CD14-positive monocyte (primary cell): ENCODE measurements at regions not wholly inside any gene's neighbourhood (a gene's known extent, or its start where the extent isn't known, plus 50 kb on each side); places are given as distances from the start of the nearest gene placed in this dataset.
A peak's percentile ranks its signal among the peaks of the same experiment; 100 is the strongest.

ENCODE experiments used
- DNase-seq, 3 donors: peaks; one replicate each; pipeline ENCODE4 v3.0.0-alpha.2; 2011 to 2022
- H2AFZ ChIP-seq: 2 replicates; pipeline ENCODE4 v1.6.0; 2012; ENCODE audit warnings: mild to moderate bottlenecking, low read depth, low read length, inconsistent platforms; ENCODE audit not compliant: insufficient read depth, poor library complexity, severe bottlenecking
- H3K27ac ChIP-seq, 2 donors: 1 replicate in 1 of 2; 2 replicates in 1 of 2; pipeline ENCODE4 v1.5.1; 2012 to 2013; ENCODE audit warnings: low read length in 2 of 2, control low read depth in 1 of 2, inconsistent platforms in 1 of 2, low read depth in 1 of 2, mild to moderate bottlenecking in 1 of 2
- H3K27me3 ChIP-seq, 2 donors: one replicate each; pipeline versions ENCODE4 v1.6.0 to v1.6.1; 2011 to 2013; ENCODE audit warnings: low read length in 2 of 2; ENCODE audit not compliant: control insufficient read depth in 2 of 2, insufficient read depth in 2 of 2
- H3K36me3 ChIP-seq, 2 donors: replicated peaks in 1 of 2; 1 replicate in 1 of 2; 2 replicates in 1 of 2; pipeline versions ENCODE4 v1.5.1 to v1.6.1; 2012 to 2013; ENCODE audit warnings: low read length in 2 of 2, control low read depth in 1 of 2, inconsistent platforms in 1 of 2, mild to moderate bottlenecking in 1 of 2; ENCODE audit not compliant: insufficient read depth in 2 of 2, control insufficient read depth in 1 of 2
- H3K4me1 ChIP-seq, 2 donors: 1 replicate in 1 of 2; 2 replicates in 1 of 2; pipeline versions ENCODE4 v1.5.1 to v1.6.1; 2012 to 2013; ENCODE audit warnings: low read length in 2 of 2, control low read depth in 1 of 2, inconsistent platforms in 1 of 2, mild to moderate bottlenecking in 1 of 2, moderate library complexity in 1 of 2; ENCODE audit not compliant: insufficient read depth in 2 of 2, control insufficient read depth in 1 of 2
- H3K4me2 ChIP-seq: replicated peaks from 2 replicates; pipeline ENCODE3; 2012; ENCODE audit warnings: low read length, moderate library complexity, mild to moderate bottlenecking; ENCODE audit not compliant: poor library complexity, severe bottlenecking; ENCODE audit errors: extremely low read depth
- H3K4me3 ChIP-seq, 3 experiments: fragments of 200-600 bp in 1 of 3; sonication (generic) in 1 of 3; replicated peaks in 1 of 3; 1 replicate in 2 of 3; 2 replicates in 1 of 3; pipeline ENCODE4 v1.5.1; 2011 to 2013; ENCODE audit warnings: low read length in 3 of 3, mild to moderate bottlenecking in 3 of 3, control low read depth in 2 of 3, low read depth in 2 of 3, inconsistent platforms in 1 of 3, moderate library complexity in 1 of 3
- H3K79me2 ChIP-seq: 2 replicates; pipeline ENCODE4 v1.6.0; 2012; ENCODE audit warnings: mild to moderate bottlenecking, control low read depth, inconsistent platforms, low read length, moderate library complexity; ENCODE audit not compliant: insufficient read depth
- H3K9ac ChIP-seq: 2 replicates; pipeline ENCODE4 v1.6.0; 2017; ENCODE audit warnings: low read length, mild to moderate bottlenecking; ENCODE audit not compliant: insufficient read depth, poor library complexity, severe bottlenecking
- H3K9me3 ChIP-seq, 2 donors: replicated peaks in 1 of 2; 1 replicate in 1 of 2; 2 replicates in 1 of 2; pipeline versions ENCODE4 v1.5.1 to v1.6.1; 2012 to 2013; ENCODE audit warnings: low read length in 2 of 2, control low read depth in 1 of 2; ENCODE audit not compliant: control insufficient read depth in 1 of 2, insufficient read depth in 1 of 2
- H4K20me1 ChIP-seq: 2 replicates; pipeline ENCODE4 v1.6.0; 2012; ENCODE audit warnings: mild to moderate bottlenecking, low read length, control low read depth, moderate library complexity; ENCODE audit not compliant: insufficient read depth
- H3K27ac Mint-ChIP-seq, 7 donors: one replicate each; pipeline ENCODE4 v1.8.0; 2020; ENCODE audit warnings: mild to moderate bottlenecking in 7 of 7, mixed read lengths in 7 of 7, moderate library complexity in 6 of 7, inconsistent platforms in 2 of 7
- H3K27me3 Mint-ChIP-seq, 3 donors: one replicate each; pipeline ENCODE4 v1.8.0; 2021 to 2022; ENCODE audit warnings: low read depth in 3 of 3, mild to moderate bottlenecking in 3 of 3, mixed read lengths in 3 of 3, moderate library complexity in 3 of 3, inconsistent platforms in 1 of 3
- H3K36me3 Mint-ChIP-seq, 2 donors: one replicate each; pipeline ENCODE4 v1.8.0; 2020; ENCODE audit warnings: mixed read lengths in 2 of 2, inconsistent platforms in 1 of 2, mild to moderate bottlenecking in 1 of 2
- H3K4me1 Mint-ChIP-seq: one replicate; pipeline ENCODE4 v1.8.0; 2020; ENCODE audit warnings: mild to moderate bottlenecking, mixed read lengths
- H3K4me3 Mint-ChIP-seq, 2 donors: one replicate each; pipeline ENCODE4 v1.8.0; 2020; ENCODE audit warnings: mild to moderate bottlenecking in 2 of 2, mixed read lengths in 2 of 2, moderate library complexity in 1 of 2
- H3K9me3 Mint-ChIP-seq, 7 donors: one replicate each; pipeline ENCODE4 v1.8.0; 2020 to 2022; ENCODE audit warnings: mixed read lengths in 7 of 7, mild to moderate bottlenecking in 6 of 7, moderate library complexity in 6 of 7, inconsistent platforms in 2 of 7
- WGBS: methylation state at CpG from one replicate; pipeline ENCODE4 v1.1.5; 2013; ENCODE audit warnings: missing lambda C conversion rate; ENCODE audit not compliant: insufficient coverage; 5-methylcytosine and 5-hydroxymethylcytosine counted together
- intact Hi-C, 2 donors: fragments of 100-400 bp; cut with micrococcal nuclease; formaldehyde crosslinking; loops; one replicate each; pipeline versions ENCODE4 v1.15.0 to v1.15.1; 2023
- TF ChIP-seq, protein P1 (sequence below): fragments of 200-600 bp; IDR thresholded peaks from one replicate; pipeline ENCODE4 v1.8.0; 2022; ENCODE audit warnings: antibody characterized with exemption, mild to moderate bottlenecking

DNA sequence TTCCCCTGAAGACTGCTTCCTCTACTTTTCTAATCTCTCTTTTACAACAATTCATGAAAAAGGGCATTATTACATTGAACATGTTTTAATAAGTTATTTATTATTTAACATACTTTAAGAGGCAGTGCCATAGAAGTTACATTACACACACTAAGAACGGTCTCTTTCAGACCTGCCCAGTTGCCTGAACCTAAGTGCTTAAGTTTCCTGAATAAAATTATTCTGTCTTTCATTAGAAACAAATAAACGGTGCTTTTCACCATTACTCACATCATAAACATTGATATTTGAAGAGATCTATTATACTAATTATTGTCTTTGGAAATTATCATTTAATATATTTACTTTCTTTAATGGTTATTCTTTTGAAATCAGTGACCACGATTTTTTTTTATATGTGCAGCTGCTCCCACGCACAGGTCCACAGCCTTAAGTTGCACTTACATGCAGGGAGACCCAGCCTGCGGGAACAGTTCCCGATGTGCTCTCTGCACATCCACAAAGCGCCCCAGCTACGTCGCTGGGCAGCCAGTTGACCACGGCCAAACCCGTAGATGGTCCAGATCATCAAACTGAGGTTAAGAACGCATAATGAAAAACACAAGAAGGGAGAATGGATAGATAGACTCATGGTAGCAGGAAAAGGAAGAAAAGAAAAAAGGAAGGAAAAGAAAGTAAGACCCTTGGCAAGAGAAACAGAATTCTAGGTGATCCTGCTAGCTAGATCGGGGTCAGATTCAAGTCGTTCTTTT, 437.0 kb upstream of the MGMT start:
- H3K27ac Mint-ChIP-seq, result peak overlapping the region in 1 of 7 donors; percentile 59
- no peak for DNase-seq
- intact Hi-C loops, result loop anchor here in 1 of 2 donors (5.0 kb wide), 1 partner anchor 1097 kb away; no protein-coding TSS in a partner anchor
- H3K27me3 Mint-ChIP-seq, result peaks cover 25 to 43% (median 29%) of the 10 kb centered on the region in 3 donors
- H3K27me3 ChIP-seq, result peaks cover 17 to 37% of the 10 kb centered on the region in 2 donors
- no peaks in the 10 kb centered on the region for H3K4me1 Mint-ChIP-seq
- H3K4me1 ChIP-seq, result no peaks in the 10 kb centered on the region
- no peak overlapping the region for H2AFZ ChIP-seq
- no peak overlapping the region for H3K9ac ChIP-seq
- H3K4me2 ChIP-seq, result no peak overlapping the region
- H3K4me3 Mint-ChIP-seq, result peak overlapping the region in 1 of 2 donors; percentile 0
- no peaks in the 10 kb centered on the region for H3K9me3 ChIP-seq
- H3K4me3 ChIP-seq, result no peak overlapping the region
- no peak overlapping the region for H3K27ac ChIP-seq
- H3K36me3 ChIP-seq, result no peaks in the 10 kb centered on the region
- H4K20me1 ChIP-seq, result no peaks in the 10 kb centered on the region
- H3K79me2 ChIP-seq, result no peaks in the 10 kb centered on the region
- no peaks in the 10 kb centered on the region for H3K9me3 Mint-ChIP-seq
- 85% methylated on average over 9 of the region's 14 CpGs for WGBS
- no peaks in the 10 kb centered on the region for H3K36me3 Mint-ChIP-seq
- TF ChIP-seq, protein P1, sequence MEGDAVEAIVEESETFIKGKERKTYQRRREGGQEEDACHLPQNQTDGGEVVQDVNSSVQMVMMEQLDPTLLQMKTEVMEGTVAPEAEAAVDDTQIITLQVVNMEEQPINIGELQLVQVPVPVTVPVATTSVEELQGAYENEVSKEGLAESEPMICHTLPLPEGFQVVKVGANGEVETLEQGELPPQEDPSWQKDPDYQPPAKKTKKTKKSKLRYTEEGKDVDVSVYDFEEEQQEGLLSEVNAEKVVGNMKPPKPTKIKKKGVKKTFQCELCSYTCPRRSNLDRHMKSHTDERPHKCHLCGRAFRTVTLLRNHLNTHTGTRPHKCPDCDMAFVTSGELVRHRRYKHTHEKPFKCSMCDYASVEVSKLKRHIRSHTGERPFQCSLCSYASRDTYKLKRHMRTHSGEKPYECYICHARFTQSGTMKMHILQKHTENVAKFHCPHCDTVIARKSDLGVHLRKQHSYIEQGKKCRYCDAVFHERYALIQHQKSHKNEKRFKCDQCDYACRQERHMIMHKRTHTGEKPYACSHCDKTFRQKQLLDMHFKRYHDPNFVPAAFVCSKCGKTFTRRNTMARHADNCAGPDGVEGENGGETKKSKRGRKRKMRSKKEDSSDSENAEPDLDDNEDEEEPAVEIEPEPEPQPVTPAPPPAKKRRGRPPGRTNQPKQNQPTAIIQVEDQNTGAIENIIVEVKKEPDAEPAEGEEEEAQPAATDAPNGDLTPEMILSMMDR, result no peak

DNA sequence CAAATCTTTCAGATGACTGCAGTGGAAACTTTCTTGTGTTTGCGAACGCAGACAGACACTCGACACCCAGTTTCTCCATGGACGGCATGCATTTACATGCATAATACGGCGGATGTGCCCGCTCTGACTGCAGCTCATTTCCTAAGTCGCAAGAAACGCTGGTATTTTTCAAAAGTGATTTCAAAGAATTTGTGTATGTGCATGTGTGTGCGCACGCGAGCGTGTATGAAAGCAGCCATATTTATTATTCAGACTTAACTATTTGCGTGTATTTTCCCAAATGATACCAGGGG, 436.5 kb upstream of the MGMT start:
- Histone ChIP-seq H3K27me3 (peaks cover 22 to 42% of the 10 kb centered on the region in 2 donors), H4K20me1 (no peaks in the 10 kb centered on the region), H3K4me3 (no peak overlapping the region), H2AFZ (no peak overlapping the region), H3K9me3 (no peaks in the 10 kb centered on the region), H3K9ac (no peak overlapping the region), H3K4me2 (no peak overlapping the region), H3K4me1 (no peaks in the 10 kb centered on the region), H3K79me2 (no peaks in the 10 kb centered on the region), H3K27ac (no peak overlapping the region), H3K36me3 (no peaks in the 10 kb centered on the region)
- no peak for DNase-seq
- intact Hi-C loops, result loop anchor here in 1 of 2 donors (5.0 kb wide), 1 partner anchor 1097 kb away; no protein-coding TSS in a partner anchor
- Mint-ChIP-seq H3K36me3 (no peaks in the 10 kb centered on the region), H3K4me1 (peaks cover 3% of the 10 kb centered on the region), H3K27ac (no peak overlapping the region), H3K27me3 (peaks cover 30 to 48% (median 34%) of the 10 kb centered on the region in 3 donors), H3K9me3 (peaks cover 0 to 3% (median 0%) of the 10 kb centered on the region in 7 donors), H3K4me3 (peak overlapping the region in 1 of 2 donors; percentile 0)
- TF ChIP-seq, protein P1, result no peak
- 89% methylated on average over 7 of the region's 14 CpGs for WGBS
